HG03060 (cell line): ENCODE measurements at regions not wholly inside any gene's neighbourhood (a gene's known extent, or its start where the extent isn't known, plus 50 kb on each side); places are given as distances from the start of the nearest gene placed in this dataset.

ENCODE experiments used
- ATAC-seq: cut with Tn5 transposase; IDR thresholded peaks from one replicate; pipeline ENCODE4 v1.9.1; 2021; ENCODE audit warnings: low read depth, moderate number of reproducible peaks; ENCODE audit not compliant: unreplicated experiment

DNA sequence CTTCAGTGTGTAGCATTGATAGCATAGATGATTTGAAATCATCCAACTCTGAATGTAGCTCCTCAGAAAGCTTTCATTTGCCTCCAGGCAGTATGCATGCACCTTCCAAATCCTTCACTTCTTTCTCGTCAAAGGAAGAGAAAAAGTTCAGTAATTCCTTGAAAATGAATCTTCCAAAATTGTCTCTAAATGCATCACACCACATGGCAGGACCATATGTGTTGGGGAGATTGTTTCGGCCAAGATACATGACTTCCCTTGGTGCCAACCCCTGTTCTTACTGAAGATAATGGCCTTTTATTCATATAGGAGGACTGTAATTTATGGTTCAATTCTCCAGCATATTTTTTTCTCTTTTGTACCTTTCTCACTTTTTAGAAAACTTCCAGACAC lies 315.6 kb upstream of the SPRY2 start:
- no peak for ATAC-seq

DNA sequence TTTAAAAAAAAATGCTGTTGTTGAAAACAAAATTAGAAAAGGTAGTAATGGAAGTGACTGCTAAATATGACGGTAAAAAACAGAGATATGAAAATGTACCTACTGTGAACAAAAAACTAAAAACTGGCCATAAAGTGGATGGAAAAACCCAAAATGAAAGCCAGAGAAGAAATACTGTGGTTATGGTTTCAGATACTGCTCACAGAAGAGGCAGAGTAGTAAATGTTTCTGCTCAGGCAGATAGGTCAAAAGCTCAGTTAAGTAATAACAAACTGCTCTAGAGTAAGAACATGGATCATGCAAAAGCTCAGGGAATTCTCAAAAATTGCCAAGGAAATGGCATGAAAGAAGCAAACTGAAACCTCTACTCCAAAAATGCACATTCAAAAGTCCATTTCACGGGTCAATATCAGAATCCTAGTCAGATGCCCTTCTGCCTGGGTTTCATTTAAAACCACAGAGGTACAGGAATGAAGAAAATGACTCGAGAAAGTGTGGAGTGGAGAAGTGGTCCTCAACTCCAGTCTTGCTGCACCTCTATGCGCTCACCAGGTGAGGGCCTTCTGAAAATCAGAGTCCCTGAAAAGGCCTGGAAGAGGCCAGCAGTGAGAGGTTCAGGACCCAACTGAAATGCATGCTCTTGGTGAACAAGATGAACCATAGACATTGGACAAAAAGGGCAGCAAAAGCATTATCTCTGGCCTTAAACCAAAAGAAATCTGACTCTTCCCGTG lies 315.0 kb upstream of the SPRY2 start:
- no peak for ATAC-seq

DNA sequence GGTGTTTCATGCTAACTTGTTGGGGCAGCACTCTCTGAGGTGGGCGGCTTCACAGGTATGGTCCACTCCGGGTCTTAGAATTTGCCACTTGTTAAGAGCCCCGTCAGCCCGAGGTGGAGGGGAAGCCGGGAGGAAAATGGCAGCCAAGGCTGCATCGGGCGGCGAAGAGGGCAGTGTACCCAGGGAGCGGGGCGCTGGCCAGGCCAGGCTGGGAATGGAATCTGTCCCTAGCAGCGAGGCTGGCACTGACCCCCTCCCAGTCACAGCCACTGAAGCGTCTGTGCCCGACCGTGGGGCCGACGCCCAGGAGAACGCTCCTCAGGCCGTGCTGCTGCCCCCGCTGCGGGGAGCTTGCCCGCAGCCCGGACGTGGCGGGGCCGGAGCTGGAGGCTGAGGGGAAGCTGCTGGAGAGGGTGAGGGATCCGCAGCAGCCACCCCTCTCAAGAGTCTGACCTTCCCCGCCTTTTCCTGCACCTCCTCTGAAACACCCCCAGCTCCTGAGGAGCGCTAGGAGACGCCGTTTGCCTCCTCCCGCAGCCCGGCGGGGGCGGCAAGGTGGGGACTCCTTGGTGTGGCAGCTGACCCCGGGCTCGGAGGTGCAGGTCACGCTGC lies 313.8 kb upstream of the SPRY2 start:
- ATAC-seq = no peak

DNA sequence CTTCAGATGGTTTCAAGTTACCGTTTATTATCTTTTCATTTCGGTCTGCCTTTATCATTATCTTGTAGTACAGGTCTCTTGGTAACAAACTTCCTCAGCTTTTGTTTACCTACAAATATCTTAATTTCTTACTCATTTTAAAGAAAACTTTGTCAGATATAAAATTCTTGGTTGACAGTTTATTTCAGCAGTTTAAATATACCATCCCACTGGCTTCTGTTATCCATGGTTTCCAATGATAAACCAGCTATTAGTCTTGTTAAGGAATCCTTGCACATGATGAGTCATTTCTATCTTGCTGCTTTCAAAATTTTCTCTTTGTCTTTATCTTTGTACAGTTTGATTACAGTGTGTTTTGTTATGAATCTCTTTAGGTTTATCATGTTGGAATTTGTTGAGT lies 308.3 kb upstream of the SPRY2 start:
- no peak for ATAC-seq

DNA sequence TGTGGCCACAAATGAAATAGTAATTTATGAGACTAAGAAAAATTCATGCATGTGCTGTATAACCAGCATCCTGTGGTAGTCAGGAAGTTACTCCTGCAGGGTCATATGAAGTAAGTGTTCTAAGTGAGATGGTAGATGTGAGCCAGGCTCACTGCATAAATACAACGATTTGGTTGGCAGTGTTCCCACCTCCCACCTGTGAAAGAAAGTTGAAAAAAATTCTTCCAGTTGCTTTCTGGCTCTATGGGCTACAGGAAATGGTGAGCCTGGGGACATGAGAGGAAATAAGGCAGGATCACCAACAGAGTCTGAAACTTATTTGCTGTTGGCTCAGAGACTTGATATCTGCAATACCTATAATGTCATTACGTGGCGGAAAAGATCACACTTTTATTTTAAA lies 301.7 kb upstream of the SPRY2 start:
- ATAC-seq = no peak

DNA sequence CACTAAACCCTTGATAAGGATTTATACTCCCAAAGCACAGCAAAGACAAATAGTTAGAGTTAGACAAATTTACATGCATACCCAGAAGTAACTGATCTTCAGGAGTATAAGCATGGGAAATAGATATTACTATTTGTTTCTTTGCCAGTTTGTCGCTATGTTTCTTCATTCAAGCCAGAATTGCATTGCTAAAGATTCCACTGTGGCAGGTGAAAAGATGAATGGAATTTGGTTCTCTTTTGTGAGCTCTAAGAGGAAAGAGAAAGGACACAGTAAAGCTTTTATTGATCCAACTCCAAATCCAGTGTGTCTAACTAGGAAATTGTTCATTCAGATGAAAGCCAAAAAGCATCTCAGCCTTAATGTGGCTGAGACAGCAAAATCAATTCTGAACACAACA lies 292.3 kb upstream of the SPRY2 start:
- ATAC-seq = no peak

DNA sequence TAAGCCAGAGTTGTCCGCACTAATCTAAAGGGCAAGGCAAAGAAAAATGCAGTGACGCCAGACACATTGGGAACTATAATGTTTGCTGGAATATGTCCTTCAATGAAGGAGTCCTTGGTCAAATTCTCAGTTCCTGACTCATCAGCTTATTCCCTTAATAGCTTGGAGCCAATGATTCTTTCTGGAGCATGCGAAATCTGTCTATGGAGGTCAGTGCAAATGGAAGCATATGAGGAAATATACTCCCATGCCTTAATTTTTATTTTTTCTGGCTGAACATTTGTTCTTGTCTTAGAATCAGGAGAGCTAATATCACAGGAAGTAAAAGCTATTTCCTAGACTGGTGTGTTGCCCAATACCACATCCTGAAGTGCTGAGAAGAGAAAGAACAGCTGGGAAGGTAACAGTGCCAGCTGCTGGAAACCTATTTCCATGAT lies 289.8 kb upstream of the SPRY2 start:
- ATAC-seq = no peak

DNA sequence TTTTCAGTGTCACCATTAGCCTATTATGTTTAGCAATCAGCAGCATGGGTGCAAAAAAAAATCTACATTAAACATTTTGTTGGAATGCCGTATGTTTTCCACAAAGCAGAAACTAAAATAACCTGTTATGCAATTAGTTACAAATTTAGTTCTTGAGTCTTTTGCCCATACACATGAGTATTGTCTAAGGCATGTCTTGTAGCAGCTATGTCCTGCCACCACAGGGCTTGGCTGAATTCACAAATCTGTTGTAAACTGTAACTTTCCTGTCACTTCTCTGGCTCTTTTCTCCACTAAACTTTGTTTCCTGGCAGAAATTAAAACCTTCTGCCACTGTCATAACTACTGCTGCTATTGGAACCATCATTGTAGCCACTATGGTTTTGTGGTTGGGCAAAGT lies 277.9 kb upstream of the SPRY2 start:
- no peak for ATAC-seq

DNA sequence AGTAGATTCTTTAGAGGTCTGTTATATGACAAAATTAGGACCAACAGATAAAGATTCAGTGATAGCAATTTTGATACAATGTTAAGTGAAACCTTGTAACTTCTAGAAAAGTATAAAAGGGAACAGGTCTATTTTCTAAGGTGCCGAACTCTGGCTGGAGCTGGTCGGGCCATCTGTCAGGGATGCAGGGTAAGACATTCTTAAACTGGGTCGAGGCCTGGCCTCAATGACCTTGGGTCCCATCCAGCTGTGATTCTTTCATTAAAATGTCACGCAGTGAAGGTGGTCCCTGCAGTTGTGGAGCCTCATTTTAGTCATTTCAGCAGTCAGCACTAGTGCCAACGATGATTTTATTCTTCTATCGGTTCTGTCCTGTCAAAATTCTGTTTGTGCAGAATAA lies 271.9 kb upstream of the SPRY2 start:
- no peak for ATAC-seq

DNA sequence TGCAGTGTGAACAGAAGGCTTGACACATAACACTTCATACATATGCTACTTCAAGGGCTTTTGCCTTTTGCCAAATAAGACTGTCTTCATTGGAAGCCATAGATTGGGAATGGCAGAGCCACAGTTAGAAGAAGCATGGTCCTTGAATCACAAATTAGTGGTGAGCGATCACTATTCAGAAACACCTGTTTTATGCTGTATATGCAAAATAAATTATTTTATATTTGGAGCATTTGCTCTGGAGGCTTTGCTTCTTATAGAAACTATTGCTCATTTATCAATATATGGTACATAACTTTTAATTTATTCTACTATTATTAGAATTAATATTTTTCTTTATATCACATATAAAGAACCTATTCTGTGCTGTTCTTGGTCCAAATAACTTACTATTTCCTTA lies 270.4 kb upstream of the SPRY2 start:
- no peak for ATAC-seq

DNA sequence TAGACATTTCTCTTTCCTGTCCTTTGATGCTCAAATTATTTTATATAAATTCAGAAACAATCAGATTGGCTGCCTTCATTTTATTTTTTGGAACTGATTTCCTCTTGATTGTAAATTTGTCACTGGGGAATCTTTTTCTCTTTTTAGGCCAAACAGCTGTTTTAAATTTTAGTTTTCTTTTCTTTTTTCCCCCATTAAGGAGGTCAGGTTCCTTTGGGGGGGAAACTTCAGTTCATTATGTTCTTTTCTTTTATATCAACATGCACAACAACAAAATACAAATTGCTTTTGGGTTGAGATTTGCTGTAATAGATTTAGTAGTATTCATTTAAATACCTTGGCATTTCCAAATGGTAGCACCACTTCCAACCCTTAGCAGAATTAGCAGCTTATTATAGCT lies 264.8 kb upstream of the SPRY2 start:
- no peak for ATAC-seq

DNA sequence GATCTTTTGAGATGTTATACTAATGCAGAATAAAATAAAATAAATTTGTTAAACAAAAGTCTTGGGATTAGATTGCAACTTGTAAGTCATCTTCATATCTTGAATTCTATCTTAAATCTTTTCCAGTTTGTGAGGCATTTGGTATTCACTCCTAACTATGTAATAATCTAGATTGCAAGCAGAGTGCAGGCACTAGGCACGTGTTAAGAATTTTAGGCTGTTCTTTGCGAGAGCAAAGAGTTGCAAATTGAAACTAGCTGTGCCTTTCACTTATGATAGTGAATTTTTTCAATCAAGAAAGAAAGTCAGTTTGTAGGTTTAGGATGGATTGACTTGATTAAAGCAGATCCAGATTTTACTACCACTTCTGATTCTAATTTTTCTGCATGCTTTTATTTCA lies 264.1 kb upstream of the SPRY2 start:
- no peak for ATAC-seq

DNA sequence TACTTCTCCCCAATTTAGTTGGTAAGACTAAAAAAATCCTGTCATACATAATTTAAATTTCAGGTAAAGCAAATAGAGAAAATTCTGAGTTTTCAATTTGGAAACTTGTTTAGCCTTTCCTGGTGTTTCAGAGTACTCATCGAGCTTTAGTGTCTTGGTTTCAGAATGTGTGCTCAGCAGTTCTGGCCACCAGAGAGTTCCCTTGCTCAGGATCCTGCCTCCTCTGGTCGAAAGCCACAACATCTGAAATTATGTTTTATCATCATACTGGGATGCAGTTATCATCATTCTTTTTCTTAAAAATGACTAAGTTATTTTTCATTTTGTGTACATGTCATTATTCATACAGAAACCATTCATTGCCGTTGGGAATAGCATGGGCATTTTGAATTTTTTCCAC lies 263.2 kb upstream of the SPRY2 start:
- no peak for ATAC-seq

DNA sequence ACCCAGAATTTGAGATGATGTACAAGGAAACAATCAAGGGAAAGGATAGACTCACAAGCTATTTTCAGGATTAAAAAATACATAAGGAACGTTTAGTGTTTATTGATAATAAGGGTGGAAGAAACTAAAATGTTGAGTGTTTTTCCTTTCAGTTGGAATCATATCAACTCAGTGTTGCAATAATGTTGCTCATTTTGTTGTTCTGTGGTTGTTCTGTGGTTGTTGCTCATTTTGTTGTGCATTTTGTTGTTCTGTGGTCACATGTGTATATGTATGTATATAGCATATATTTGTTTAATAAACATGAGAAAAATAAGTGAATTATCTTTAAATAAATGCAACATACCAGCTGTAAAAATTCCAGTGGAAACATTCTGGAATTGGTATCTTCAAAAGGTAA lies 262.4 kb upstream of the SPRY2 start:
- no peak for ATAC-seq

DNA sequence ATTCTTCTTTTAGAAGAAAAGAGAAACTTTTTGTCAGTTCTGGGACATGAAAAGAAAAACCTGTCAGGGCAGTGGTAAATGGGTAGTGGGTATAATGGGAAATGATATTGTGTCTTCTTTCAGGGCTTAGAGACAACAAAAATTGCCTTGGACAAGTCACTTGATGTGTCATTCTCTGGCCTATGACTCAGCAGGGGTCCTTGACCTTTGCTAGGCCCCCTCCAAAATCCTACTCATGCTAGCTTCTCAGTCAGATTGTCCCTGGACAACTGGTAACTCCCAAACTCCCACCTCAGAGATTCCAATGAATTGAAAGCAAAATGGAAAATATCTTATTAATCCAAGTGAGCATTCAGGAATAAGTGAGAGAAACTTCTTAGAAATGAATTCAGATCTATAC lies 258.8 kb upstream of the SPRY2 start:
- ATAC-seq = no peak

DNA sequence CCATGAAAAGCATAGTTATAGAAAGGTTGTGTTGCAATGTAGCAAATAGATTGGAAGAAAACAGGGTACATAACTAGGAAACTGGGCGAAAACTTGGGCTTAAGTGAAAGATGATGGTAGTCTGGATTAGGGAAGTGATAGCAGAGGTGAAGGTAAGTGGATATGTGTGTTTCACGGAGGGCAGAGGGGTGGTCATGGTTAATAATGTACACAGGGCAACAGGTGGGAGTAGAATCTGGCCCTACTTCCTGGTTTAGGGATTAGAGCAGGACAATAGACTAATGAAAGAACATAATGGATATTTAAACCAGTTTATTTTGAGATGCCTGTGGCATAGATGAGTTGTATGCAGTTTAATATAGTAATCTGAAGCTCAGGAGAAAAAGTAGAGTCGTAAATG lies 257.3 kb upstream of the SPRY2 start:
- ATAC-seq = no peak

DNA sequence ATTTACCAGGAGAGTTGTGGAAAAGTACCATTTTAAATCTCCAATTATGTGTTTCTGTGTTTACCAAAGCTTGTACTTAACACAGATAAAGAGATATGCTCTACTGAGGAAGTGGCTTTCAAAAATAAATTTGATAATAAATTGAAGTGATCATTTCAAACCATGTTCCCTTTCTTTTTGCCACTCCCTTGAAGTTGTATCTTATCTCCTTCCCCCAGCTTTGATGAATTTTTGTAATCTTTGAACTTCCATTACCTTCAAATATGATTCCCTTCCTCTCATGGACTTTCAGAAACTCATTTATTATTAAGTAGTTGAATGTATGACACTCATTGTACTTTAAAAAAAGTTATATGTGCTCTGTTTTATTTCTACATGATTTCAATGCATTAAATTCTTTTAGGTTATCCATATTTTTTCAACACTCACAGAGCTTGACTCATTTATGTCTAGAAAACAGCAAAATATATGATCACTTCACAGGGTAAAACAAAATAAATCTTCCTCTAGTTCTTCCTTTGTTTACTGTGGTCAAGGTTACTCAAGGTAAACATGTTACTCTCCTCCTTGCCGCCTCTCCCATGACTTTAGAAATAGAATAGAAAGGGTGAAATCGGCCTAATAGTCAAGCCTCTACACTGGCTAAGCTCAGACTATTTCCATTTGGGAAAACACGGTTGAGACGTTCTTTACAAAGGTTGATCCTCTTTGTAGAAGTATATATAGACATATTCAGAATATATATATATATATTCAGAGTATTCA lies 251.2 kb upstream of the SPRY2 start:
- no peak for ATAC-seq

DNA sequence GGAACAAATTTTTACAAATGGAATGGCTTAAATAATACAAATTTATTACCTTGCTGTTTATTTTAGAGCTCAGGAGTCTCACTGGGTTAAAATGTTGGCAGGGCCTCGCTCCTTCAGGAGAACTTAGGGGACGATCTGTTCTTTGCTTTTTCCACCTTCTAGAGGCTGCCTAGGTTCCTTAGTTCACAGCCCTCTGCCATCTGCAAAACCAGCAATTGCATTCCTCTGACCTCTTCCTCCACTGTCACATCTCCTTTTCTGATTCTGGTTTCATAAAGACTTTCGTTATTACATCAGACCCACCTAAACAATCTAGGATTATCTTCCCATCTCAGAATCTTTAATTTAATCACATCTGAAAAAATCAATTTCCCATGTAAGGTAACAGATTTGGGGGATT lies 249.6 kb upstream of the SPRY2 start:
- ATAC-seq = no peak

DNA sequence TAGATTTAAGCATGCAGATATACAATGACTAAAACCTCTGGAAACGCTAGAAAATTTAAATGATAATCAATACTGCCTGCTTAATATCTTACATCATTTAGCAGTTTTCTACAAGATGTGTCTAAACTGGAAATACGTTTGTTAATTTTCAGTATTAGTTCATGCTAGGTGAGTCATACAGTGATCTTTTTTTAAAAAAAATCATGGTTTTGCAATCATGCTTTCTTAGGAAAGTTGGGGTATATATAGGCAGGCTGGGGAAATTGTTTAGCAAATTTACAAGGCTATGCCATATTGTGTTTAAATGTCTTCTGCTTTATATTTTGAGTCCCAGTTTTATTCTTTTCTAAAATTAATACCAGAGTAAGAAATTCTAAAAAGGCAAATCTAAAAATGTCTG lies 245.4 kb upstream of the SPRY2 start:
- ATAC-seq = no peak

DNA sequence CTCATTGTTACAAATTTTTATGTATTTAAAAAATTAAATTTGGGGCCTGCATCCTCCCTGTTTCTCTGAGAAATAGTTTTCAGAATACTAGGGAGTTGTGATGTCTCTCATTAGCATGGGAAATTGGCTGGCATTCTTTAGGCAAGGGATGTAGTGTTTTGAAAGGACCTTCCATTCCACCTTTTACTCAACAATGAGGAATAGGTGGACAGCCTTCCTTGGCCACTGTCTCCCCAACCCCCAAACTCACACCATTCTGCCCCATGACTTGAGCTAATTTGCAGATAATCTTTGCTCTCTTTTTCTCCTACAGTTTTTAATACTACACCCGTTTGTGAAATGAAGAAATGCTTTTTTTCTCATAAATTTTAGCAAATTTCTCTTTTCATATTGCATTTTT lies 244.6 kb upstream of the SPRY2 start:
- no peak for ATAC-seq

DNA sequence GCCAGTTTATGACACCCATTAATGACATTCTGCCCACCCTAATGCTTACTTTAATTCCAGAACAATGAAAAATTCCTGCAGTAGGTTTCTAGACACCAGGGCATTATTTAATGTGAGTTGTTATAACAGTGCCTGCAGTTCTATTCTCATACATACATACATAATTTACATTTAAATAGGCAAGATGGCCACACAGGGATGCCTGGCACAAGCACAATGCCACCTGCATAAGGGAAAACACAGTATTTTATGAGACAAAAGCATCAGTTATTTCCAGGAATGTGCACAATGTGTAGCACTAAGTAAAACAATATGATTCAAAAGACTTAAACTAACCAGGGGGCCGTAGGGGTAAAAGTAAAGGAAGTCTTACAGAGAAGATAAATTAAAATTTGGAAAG lies 243.9 kb upstream of the SPRY2 start:
- no peak for ATAC-seq

DNA sequence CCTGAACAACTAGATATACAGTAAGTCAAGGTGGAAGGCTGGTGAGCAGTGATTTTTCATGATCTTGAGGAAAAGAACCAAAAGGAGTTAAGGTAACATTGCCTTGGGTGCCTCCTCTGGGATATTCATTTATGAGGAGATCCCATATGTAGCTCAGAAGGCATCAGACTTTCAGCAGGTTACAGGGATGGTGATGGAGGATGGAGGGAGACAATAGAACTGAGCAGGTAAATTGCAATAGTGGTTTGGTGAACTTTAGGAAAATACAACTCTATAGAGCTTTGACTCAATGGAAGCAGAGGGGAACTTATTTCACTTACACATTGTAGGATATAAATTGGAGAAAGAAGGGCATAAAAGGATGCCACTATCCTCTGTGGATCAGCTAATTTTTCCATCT lies 243.4 kb upstream of the SPRY2 start:
- ATAC-seq = no peak
